Natural killer cell (primary cell): ENCODE measurements at regions not wholly inside any gene's neighbourhood (a gene's known extent, or its start where the extent isn't known, plus 50 kb on each side); places are given as distances from the start of the nearest gene placed in this dataset.

ENCODE experiments used
- ATAC-seq, 3 donors: fragments of 150-1000 bp in 2 of 3; fragments of 200-7000 bp in 1 of 3; cut with Tn5 transposase; 1 replicate in 1 of 3; 2 replicates in 2 of 3; pipeline ENCODE4 v1.10.0; 2021; ENCODE audit warnings: mild to moderate bottlenecking in 2 of 3, moderate library complexity in 2 of 3
- DNase-seq, 2 donors: peaks; one replicate each; pipeline versions ENCODE4 v3.0.0 to v3.0.0-alpha.2; 2013 to 2021; ENCODE audit warnings: mixed read lengths in 1 of 2
- H3K27ac ChIP-seq: one replicate; pipeline ENCODE4 v1.5.1; 2013; ENCODE audit warnings: mild to moderate bottlenecking, low read length
- H3K27me3 ChIP-seq: one replicate; pipeline ENCODE4 v1.6.1; 2013; ENCODE audit warnings: low read length; ENCODE audit not compliant: control insufficient read depth, insufficient read depth
- H3K36me3 ChIP-seq: one replicate; pipeline ENCODE4 v1.6.1; 2013; ENCODE audit warnings: low read length; ENCODE audit not compliant: control insufficient read depth, insufficient read depth
- H3K4me1 ChIP-seq: one replicate; pipeline ENCODE4 v1.6.1; 2013; ENCODE audit warnings: low read length; ENCODE audit not compliant: control insufficient read depth, insufficient read depth
- H3K4me3 ChIP-seq: one replicate; pipeline ENCODE4 v1.5.1; 2013; ENCODE audit warnings: low read length
- H3K9me3 ChIP-seq: one replicate; pipeline ENCODE4 v1.6.1; 2013; ENCODE audit warnings: low read length; ENCODE audit not compliant: control insufficient read depth, insufficient read depth
- H3K27ac Mint-ChIP-seq, 2 donors: one replicate each; pipeline ENCODE4 v1.8.0; 2022; ENCODE audit warnings: mild to moderate bottlenecking in 2 of 2, mixed read lengths in 2 of 2, moderate library complexity in 1 of 2
- H3K27me3 Mint-ChIP-seq, 2 donors: one replicate each; pipeline ENCODE4 v1.8.0; 2022; ENCODE audit warnings: low read depth in 2 of 2, mixed read lengths in 2 of 2
- H3K36me3 Mint-ChIP-seq: one replicate; pipeline ENCODE4 v1.8.0; 2022; ENCODE audit warnings: mixed read lengths
- H3K4me1 Mint-ChIP-seq, 2 donors: one replicate each; pipeline ENCODE4 v1.8.0; 2022; ENCODE audit warnings: mixed read lengths in 2 of 2
- H3K4me3 Mint-ChIP-seq: one replicate; pipeline ENCODE4 v1.8.0; 2022; ENCODE audit warnings: mild to moderate bottlenecking, moderate library complexity, mixed read lengths
- H3K9me3 Mint-ChIP-seq, 2 donors: one replicate each; pipeline ENCODE4 v1.8.0; 2022; ENCODE audit warnings: mixed read lengths in 2 of 2
- CTCF ChIP-seq: fragments of 200-600 bp; IDR thresholded peaks from one replicate; pipeline ENCODE4 v1.8.0; 2022; ENCODE audit warnings: antibody characterized with exemption
- WGBS: methylation state at CpG from one replicate; pipeline ENCODE4 v1.1.7; 2013; ENCODE audit warnings: missing lambda C conversion rate; ENCODE audit not compliant: insufficient coverage; 5-methylcytosine and 5-hydroxymethylcytosine counted together
- intact Hi-C: fragments of 100-400 bp; cut with micrococcal nuclease; formaldehyde crosslinking; loops from one replicate; pipeline ENCODE4 v1.14.2; 2022

- no peak overlapping the region for H3K27ac ChIP-seq
- Mint-ChIP-seq H3K9me3 (peaks cover 0 to 2% of the 10 kb centered on the region in 2 donors), H3K27ac (no peak overlapping the region), H3K4me1 (no peaks in the 10 kb centered on the region), H3K27me3 (peaks cover 15% of the 10 kb centered on the region in 2 donors), H3K4me3 (no peak overlapping the region), H3K36me3 (no peaks in the 10 kb centered on the region)
- no peak for DNase-seq
- no peak for ATAC-seq
- TF ChIP-seq CTCF = no peak
- intact Hi-C loops = no loop called here
- no peaks in the 10 kb centered on the region for H3K9me3 ChIP-seq
- H3K36me3 ChIP-seq = no peaks in the 10 kb centered on the region
- H3K4me1 ChIP-seq = no peaks in the 10 kb centered on the region
- H3K4me3 ChIP-seq = no peak overlapping the region
- WGBS = 90% methylated on average over 3 of the region's 3 CpGs
- no peaks in the 10 kb centered on the region for H3K27me3 ChIP-seq
Measured at GRCh38 chr4:151874328-151874727, 113.5 kb upstream of the GATB start.

DNA sequence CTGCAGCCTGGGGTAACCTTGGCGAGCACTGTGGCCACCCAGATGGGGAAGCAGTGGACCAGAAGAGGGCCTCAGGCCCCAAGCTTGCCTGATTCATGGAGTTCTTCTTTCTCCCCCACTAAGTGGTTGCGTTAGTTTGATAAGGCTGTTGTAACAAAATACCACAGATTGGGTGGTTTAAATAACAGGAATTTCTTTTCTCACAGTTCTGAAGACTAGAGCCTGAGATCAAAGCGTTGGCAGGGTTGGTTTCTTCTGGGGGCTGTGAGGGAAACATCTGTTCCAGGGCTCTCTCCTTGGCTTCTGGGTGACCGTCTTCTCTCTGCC, 105.7 kb upstream of the GATB start:
- no peak overlapping the region for H3K4me3 Mint-ChIP-seq
- DNase-seq = no peak

DNA sequence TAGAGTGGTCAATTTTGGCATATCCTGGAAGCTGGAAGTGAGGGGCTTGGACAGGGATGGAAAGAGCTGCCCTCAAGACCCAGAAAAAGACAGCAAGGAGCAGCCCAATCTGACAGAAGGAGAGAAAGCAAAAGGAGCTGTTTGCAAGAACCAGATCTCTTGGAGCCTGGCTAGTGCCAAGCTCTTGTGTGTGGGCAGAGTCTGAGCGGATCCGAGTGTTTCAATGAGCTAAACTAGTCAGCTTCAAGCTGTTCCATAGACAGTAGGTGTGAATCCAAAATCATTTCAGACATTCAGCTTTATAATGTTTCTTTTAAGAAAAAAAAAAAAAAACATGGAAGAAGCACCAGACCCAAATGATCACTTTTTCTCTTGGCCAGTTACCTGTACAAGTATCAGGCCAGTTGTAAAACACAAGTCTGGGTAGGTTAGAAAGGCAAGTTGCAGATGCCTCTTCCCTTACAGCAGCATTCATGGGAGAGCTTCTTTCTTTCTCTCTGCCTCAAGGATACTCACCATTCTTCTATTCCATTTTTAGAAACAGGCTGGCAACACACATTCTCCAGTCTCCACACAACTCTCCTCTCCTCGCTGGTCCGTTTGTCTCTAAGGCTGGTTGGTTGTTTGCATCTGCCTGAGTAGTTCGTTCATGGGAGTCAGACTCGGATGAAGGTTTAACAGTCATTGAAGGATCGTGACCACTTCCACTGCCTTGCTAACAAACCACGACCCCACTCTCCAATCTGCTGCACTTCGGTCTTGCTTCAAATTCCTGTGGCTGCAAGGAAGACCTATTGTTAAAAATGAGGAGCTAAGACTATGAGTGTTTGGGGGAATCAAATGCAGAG, 105.2 kb upstream of the GATB start:
- intact Hi-C loops = no loop called here
- Mint-ChIP-seq H3K4me3 (no peak overlapping the region), H3K27ac (peak overlapping the region in 1 of 2 donors; percentile 4), H3K4me1 (no peaks in the 10 kb centered on the region), H3K36me3 (no peaks in the 10 kb centered on the region), H3K27me3 (peaks cover 16 to 22% of the 10 kb centered on the region in 2 donors), H3K9me3 (no peaks in the 10 kb centered on the region)
- DNase-seq (no peak), ATAC-seq (no peak)
- Histone ChIP-seq H3K4me3 (no peak overlapping the region), H3K36me3 (no peaks in the 10 kb centered on the region), H3K4me1 (peaks cover 11% of the 10 kb centered on the region), H3K27me3 (no peaks in the 10 kb centered on the region), H3K9me3 (no peaks in the 10 kb centered on the region), H3K27ac (no peak overlapping the region)
- TF ChIP-seq CTCF = no peak
- WGBS = 62% methylated on average over 9 of the region's 9 CpGs

More for the DNA sequence above, 105.7 kb upstream of the GATB start:
- ATAC-seq = no peak
- Histone ChIP-seq H3K4me3 (no peak overlapping the region), H3K27me3 (no peaks in the 10 kb centered on the region), H3K4me1 (peaks cover 11% of the 10 kb centered on the region), H3K9me3 (no peaks in the 10 kb centered on the region), H3K36me3 (no peaks in the 10 kb centered on the region), H3K27ac (no peak overlapping the region)
- Mint-ChIP-seq H3K36me3 (no peaks in the 10 kb centered on the region), H3K27me3 (peaks cover 13 to 16% of the 10 kb centered on the region in 2 donors), H3K27ac (no peak overlapping the region), H3K9me3 (no peaks in the 10 kb centered on the region), H3K4me1 (no peaks in the 10 kb centered on the region)
- WGBS = 83% methylated on average over 3 of the region's 4 CpGs
- intact Hi-C loops = no loop called here
- TF ChIP-seq CTCF = no peak

GRCh38 chr4:151865312-151865711, 104.5 kb upstream of the GATB start:
- Histone ChIP-seq H3K4me1 (peaks cover 11% of the 10 kb centered on the region), H3K9me3 (no peaks in the 10 kb centered on the region), H3K27me3 (no peaks in the 10 kb centered on the region), H3K4me3 (no peak overlapping the region), H3K27ac (no peak overlapping the region), H3K36me3 (no peaks in the 10 kb centered on the region)
- DNase-seq (no peak), ATAC-seq (peak in 1 of 3 donors; percentile 67)
- H3K9me3 Mint-ChIP-seq = no peaks in the 10 kb centered on the region
- no peaks in the 10 kb centered on the region for H3K36me3 Mint-ChIP-seq
- H3K27me3 Mint-ChIP-seq = peaks cover 13 to 29% of the 10 kb centered on the region in 2 donors
- 13% methylated on average over 4 of the region's 4 CpGs for WGBS
- intact Hi-C loops = no loop called here
- H3K4me1 Mint-ChIP-seq = no peaks in the 10 kb centered on the region
- no peak overlapping the region for H3K4me3 Mint-ChIP-seq
- H3K27ac Mint-ChIP-seq = peak overlapping the region in 1 of 2 donors; percentile 4
- no peak for TF ChIP-seq CTCF
